ENCODE measurements at regions not wholly inside any gene's neighbourhood (a gene's known extent, or its start where the extent isn't known, plus 50 kb on each side); places are given as distances from the start of the nearest gene placed in this dataset.

- H3K4me3 ChIP-seq (ENCODE audit: low read depth, low read length): no peak overlapping the region
- DNase-seq (ENCODE audit: low read depth): no peak
- TF ChIP-seq, protein P1, sequence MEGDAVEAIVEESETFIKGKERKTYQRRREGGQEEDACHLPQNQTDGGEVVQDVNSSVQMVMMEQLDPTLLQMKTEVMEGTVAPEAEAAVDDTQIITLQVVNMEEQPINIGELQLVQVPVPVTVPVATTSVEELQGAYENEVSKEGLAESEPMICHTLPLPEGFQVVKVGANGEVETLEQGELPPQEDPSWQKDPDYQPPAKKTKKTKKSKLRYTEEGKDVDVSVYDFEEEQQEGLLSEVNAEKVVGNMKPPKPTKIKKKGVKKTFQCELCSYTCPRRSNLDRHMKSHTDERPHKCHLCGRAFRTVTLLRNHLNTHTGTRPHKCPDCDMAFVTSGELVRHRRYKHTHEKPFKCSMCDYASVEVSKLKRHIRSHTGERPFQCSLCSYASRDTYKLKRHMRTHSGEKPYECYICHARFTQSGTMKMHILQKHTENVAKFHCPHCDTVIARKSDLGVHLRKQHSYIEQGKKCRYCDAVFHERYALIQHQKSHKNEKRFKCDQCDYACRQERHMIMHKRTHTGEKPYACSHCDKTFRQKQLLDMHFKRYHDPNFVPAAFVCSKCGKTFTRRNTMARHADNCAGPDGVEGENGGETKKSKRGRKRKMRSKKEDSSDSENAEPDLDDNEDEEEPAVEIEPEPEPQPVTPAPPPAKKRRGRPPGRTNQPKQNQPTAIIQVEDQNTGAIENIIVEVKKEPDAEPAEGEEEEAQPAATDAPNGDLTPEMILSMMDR (IDR thresholded peaks at IDR 0.05; ENCODE audit: low read depth, low read length, missing control alignments): no peak
Observed at GRCh38 chr3:109210501-109210900, 74.0 kb downstream of the C3orf85 start.

GRCh38 chr3:109211941-109212340 lies 75.4 kb downstream of the C3orf85 start:
- TF ChIP-seq, protein P1 (IDR thresholded peaks at IDR 0.05; ENCODE audit: low read depth, low read length, missing control alignments): no peak
- no peak overlapping the region for H3K4me3 ChIP-seq (ENCODE audit: low read depth, low read length)
- DNase-seq (ENCODE audit: low read depth): no peak

DNA sequence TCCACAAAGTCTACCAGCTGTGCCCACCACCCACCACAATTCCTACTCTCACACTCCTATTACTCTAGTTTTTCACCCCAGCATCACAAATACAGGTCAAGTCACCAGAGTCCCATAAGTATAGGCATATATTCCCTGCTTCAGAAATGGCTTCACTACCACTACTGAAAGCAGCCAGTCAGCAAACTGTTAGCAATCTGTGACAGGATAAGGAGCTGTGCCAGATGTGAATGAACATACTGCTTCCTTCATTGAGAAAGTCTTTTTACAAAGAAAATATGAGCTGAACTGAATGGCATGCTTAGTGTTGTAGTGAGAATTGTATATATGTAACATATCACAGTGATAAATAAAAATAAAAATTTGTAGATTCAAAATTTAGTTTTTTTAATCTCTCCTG lies 76.8 kb downstream of the C3orf85 start:
- TF ChIP-seq, protein P1 (IDR thresholded peaks at IDR 0.05; ENCODE audit: low read depth, low read length, missing control alignments): no peak
- DNase-seq (ENCODE audit: low read depth): no peak
- no peak overlapping the region for H3K4me3 ChIP-seq (ENCODE audit: low read depth, low read length)

GRCh38 chr3:109224333-109224732 lies 87.8 kb downstream of the C3orf85 start:
- DNase-seq (ENCODE audit: low read depth): no peak
- TF ChIP-seq, protein P1 (IDR thresholded peaks at IDR 0.05; ENCODE audit: low read depth, low read length, missing control alignments): peak; percentile 25
- no peak overlapping the region for H3K4me3 ChIP-seq (ENCODE audit: low read depth, low read length)

DNA sequence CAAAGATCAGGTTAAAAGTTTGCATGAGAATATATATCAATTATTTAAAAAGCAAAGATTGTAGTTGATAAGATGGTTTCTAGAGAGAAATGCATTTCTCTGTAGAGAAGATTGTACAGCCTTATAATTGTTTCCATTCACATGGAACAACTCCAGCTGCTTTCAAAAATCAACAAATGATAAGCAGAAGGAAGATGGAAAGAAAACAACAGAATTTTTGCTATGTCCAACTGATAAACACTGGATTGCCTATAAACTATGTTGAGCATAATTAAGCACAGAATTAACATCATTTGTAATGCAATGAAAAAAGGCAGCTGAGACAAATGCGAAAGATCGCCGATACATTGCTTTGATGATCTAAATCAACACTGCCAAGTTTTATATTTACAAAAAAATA lies 89.0 kb downstream of the C3orf85 start:
- no peak for DNase-seq (ENCODE audit: low read depth)
- H3K4me3 ChIP-seq (ENCODE audit: low read depth, low read length): no peak overlapping the region
- TF ChIP-seq, protein P1 (IDR thresholded peaks at IDR 0.05; ENCODE audit: low read depth, low read length, missing control alignments): no peak

DNA sequence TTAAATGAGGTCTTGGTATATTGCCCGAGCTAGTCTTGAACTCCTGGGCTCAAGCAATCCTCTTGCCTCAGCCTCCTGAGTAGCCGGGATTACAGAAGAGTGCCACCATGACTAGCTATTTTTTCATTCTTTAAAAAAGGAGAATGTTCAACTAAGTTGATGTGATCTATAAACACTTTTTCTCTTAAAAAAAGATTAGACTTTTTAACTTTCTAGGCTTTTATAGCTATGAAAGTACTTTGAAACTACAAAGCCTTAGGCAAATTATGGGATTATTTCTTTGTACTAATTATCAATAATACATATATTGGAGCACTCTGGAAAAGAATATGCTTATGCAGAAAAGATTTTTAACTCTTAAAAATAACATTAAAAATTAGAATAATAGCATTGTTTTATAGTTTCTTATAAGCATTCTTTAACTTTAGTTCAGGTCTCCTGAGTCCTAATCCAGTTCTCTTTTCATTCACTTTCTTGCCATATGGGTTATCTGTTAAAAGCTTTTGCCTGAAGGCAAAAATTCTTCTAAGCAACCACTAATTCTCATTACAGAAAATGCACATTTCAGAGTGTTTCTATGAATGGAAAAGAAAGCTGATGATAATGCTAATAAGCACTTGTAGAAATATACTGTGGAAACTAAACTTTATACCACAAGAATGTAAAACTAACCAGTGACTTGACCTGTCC lies 87.8 kb downstream of the DPPA2 start:
- TF ChIP-seq, protein P1 (IDR thresholded peaks at IDR 0.05; ENCODE audit: low read depth, low read length, missing control alignments): no peak
- DNase-seq (ENCODE audit: low read depth): no peak
- no peak overlapping the region for H3K4me3 ChIP-seq (ENCODE audit: low read depth, low read length)

All from GM12864 (cell line).